HCT116 (cell line): ENCODE measurements at regions not wholly inside any gene's neighbourhood (a gene's known extent, or its start where the extent isn't known, plus 50 kb on each side); places are given as distances from the start of the nearest gene placed in this dataset.

Experiments
- ATAC-seq: fragments of 200-7000 bp; cut with Tn5 transposase; 2 replicates; pipeline ENCODE4 v1.9.1; 2020; ENCODE audit warnings: mild to moderate bottlenecking, moderate library complexity
- BruUV-seq: library from RNA; stranded (reverse); fragments of 400-500 nt; replicated peaks from 2 replicates; lab custom pipeline; 2021; lab: Mats Ljungman, UMichigan
- CTCF ChIA-PET: fragments of 300-600 bp; sonication (Branson Sonifier 250); formaldehyde crosslinking; loops from one replicate; lab custom pipeline; 2021; ENCODE audit warnings: antibody characterized with exemption; lab: Charles Lee
- POLR2A ChIA-PET: fragments of 300-600, 350-600 bp; sonication (Branson Sonifier 250); formaldehyde crosslinking; loops from one replicate; lab custom pipeline; 2021; ENCODE audit warnings: antibody characterized with exemption; lab: Charles Lee
- RAD21 ChIA-PET, 2 experiments: fragments of 300-600 bp; sonication (Branson Sonifier 250); formaldehyde crosslinking; loops; one replicate each; lab custom pipeline; 2023; ENCODE audit warnings: low total read pairs in 2 of 2; ENCODE audit not compliant: uncharacterized antibody in 2 of 2, unreplicated experiment in 2 of 2, low non-redundant PET in 1 of 2; lab: Charles Lee
- DNase-seq: peaks from one replicate; pipeline ENCODE4 v3.0.0-alpha.2; 2010; ENCODE audit warnings: low read depth, low spot score
- H2AFZ ChIP-seq: fragments of 200-600 bp; shearing (Covaris generic), sonication (generic); 2 replicates; pipeline ENCODE4 v1.6.1; 2017; ENCODE audit warnings: low read depth, mixed run types, mixed read lengths, antibody characterized with exemption, low read length; ENCODE audit not compliant: poor library complexity, severe bottlenecking
- H3K27ac ChIP-seq: 2 replicates; pipeline ENCODE4 v1.5.1; 2012; ENCODE audit warnings: low read depth, low read length
- H3K27me3 ChIP-seq: fragments of 200-600 bp; sonication (generic); 2 replicates; pipeline ENCODE4 v1.6.1; 2016; ENCODE audit warnings: mixed run types, low read length, mixed read lengths; ENCODE audit not compliant: insufficient read depth
- H3K36me3 ChIP-seq, 2 experiments: fragments of 200-500 bp in 1 of 2; fragments of 200-600 bp in 1 of 2; sonication (Bioruptor generic) in 1 of 2; sonication (generic) in 1 of 2; 2 replicates each; pipeline versions ENCODE4 v1.5.1 to v1.6.1; 2014 to 2016; ENCODE audit warnings: low read length in 2 of 2, inconsistent platforms in 1 of 2, mixed read lengths in 1 of 2, mixed run types in 1 of 2; ENCODE audit not compliant: insufficient read depth in 2 of 2, control insufficient read depth in 1 of 2
- H3K4me1 ChIP-seq, 2 experiments: fragments of 200-600 bp in 1 of 2; sonication (generic) in 1 of 2; 2 replicates each; pipeline versions ENCODE4 v1.5.1 to v1.6.1; 2012 to 2017; ENCODE audit warnings: low read length in 2 of 2, inconsistent platforms in 1 of 2, mild to moderate bottlenecking in 1 of 2, mixed read lengths in 1 of 2, mixed run types in 1 of 2, moderate library complexity in 1 of 2; ENCODE audit not compliant: insufficient read depth in 2 of 2, control insufficient read depth in 1 of 2
- H3K4me2 ChIP-seq: fragments of 200-600 bp; sonication (generic); 2 replicates; pipeline ENCODE4 v1.6.1; 2017; ENCODE audit warnings: mixed run types, low read length, mixed read lengths
- H3K4me3 ChIP-seq, 2 experiments: fragments of 200-600 bp in 1 of 2; sonication (generic) in 1 of 2; replicated peaks in 1 of 2; 2 replicates each; pipeline ENCODE4 v1.5.1; 2011 to 2016; ENCODE audit warnings: low read length in 2 of 2, control low read depth in 1 of 2, low read depth in 1 of 2, mild to moderate bottlenecking in 1 of 2, mixed read lengths in 1 of 2, mixed run types in 1 of 2
- H3K79me2 ChIP-seq: fragments of 200-600 bp; sonication (generic); 2 replicates; pipeline ENCODE4 v1.6.1; 2017; ENCODE audit warnings: mild to moderate bottlenecking, mixed run types, low read length, moderate library complexity, mixed read lengths; ENCODE audit not compliant: insufficient read depth
- H3K9ac ChIP-seq: fragments of 200-600 bp; sonication (generic); 2 replicates; pipeline ENCODE4 v1.6.1; 2016; ENCODE audit warnings: low read length, mixed read lengths
- H3K9me2 ChIP-seq: fragments of 200-600 bp; sonication (generic), shearing (Covaris generic); 2 replicates; pipeline ENCODE4 v1.6.1; 2017; ENCODE audit warnings: mixed run types, mild to moderate bottlenecking, moderate library complexity; ENCODE audit not compliant: insufficient read depth
- H3K9me3 ChIP-seq, 2 experiments: fragments of 200-500 bp in 1 of 2; fragments of 200-600 bp in 1 of 2; sonication (Bioruptor generic) in 1 of 2; sonication (generic) in 1 of 2; 2 replicates each; pipeline ENCODE4 v1.6.1; 2014 to 2017; ENCODE audit warnings: low read length in 2 of 2, mixed read lengths in 2 of 2, inconsistent platforms in 1 of 2, low read depth in 1 of 2, mild to moderate bottlenecking in 1 of 2, mixed run types in 1 of 2, moderate library complexity in 1 of 2; ENCODE audit not compliant: control insufficient read depth in 1 of 2, insufficient read depth in 1 of 2
- H4K20me1 ChIP-seq: fragments of 200-600 bp; sonication (generic), shearing (Covaris generic); 2 replicates; pipeline ENCODE4 v1.6.1; 2017; ENCODE audit warnings: mixed run types, mild to moderate bottlenecking, moderate library complexity; ENCODE audit not compliant: insufficient read depth
- CEBPB ChIP-seq: IDR thresholded peaks from 2 replicates; pipeline ENCODE4 v1.6.1; 2012; ENCODE audit warnings: low read depth
- EGR1 ChIP-seq: IDR thresholded peaks from 2 replicates; pipeline ENCODE4 v1.6.1; 2012; ENCODE audit warnings: low read depth
- EZH2 ChIP-seq: fragments of 200-600 bp; sonication (generic); IDR thresholded peaks from 2 replicates; pipeline ENCODE4 v1.6.1; 2017; ENCODE audit warnings: antibody characterized with exemption, mixed run types
- EZH2phosphoT487 ChIP-seq: fragments of 200-600 bp; IDR thresholded peaks from 2 replicates; pipeline ENCODE4 v1.6.1; 2018; ENCODE audit warnings: antibody characterized with exemption, borderline replicate concordance
- FOSL1 ChIP-seq: IDR thresholded peaks from 2 replicates; pipeline ENCODE4 v1.6.1; 2012; ENCODE audit warnings: low read depth
- POLR2A ChIP-seq: IDR thresholded peaks from 2 replicates; pipeline ENCODE4 v1.7.0; 2011; ENCODE audit warnings: borderline replicate concordance; ENCODE audit not compliant: insufficient read depth, insufficient read length; ENCODE audit errors: extremely low read depth
- POLR2AphosphoS5 ChIP-seq: IDR thresholded peaks from 2 replicates; pipeline ENCODE4 v1.6.1; 2011; ENCODE audit warnings: mild to moderate bottlenecking, low read depth, low read length, moderate library complexity
- RAD21 ChIP-seq: IDR thresholded peaks from 2 replicates; pipeline ENCODE4 v1.6.1; 2012; ENCODE audit warnings: low read depth, mild to moderate bottlenecking
- SIN3A ChIP-seq: IDR thresholded peaks from 2 replicates; pipeline ENCODE4 v1.6.1; 2012; ENCODE audit warnings: low read depth
- SRF ChIP-seq: IDR thresholded peaks from 2 replicates; pipeline ENCODE4 v1.6.1; 2012; ENCODE audit warnings: low read depth
- TCF7L2 ChIP-seq: IDR thresholded peaks from 2 replicates; pipeline ENCODE4 v1.7.0; 2011; ENCODE audit warnings: borderline replicate concordance, inconsistent platforms; ENCODE audit not compliant: insufficient read depth, insufficient read length; ENCODE audit errors: extremely low read depth
- YY1 ChIP-seq: IDR thresholded peaks from 2 replicates; pipeline ENCODE4 v1.6.1; 2011; ENCODE audit warnings: low read length, low read depth, moderate library complexity, mild to moderate bottlenecking; ENCODE audit not compliant: insufficient replicate concordance; ENCODE audit errors: extremely low read depth
- ZFX ChIP-seq: fragments of 450-650 bp; IDR thresholded peaks from 2 replicates; pipeline ENCODE4 v1.6.1; 2017
- intact Hi-C: fragments of 100-400 bp; cut with micrococcal nuclease; formaldehyde crosslinking; loops from 2 replicates; pipeline ENCODE4 v1.10.0; 2022
- TF ChIP-seq, protein P1 (sequence below): IDR thresholded peaks from 2 replicates; pipeline ENCODE4 v1.6.1; 2012
- TF ChIP-seq, protein P2 (sequence below), 3 experiments: fragments of 200-600 bp in 1 of 3; sonication (generic) in 1 of 3; IDR thresholded peaks in 2 of 3; conservative IDR thresholded peaks in 1 of 3; 2 replicates each; pipeline ENCODE4 v1.5.1; 2012 to 2017; ENCODE audit warnings: low read depth in 2 of 3, low read length in 2 of 3, antibody characterized with exemption in 1 of 3, borderline replicate concordance in 1 of 3, control low read depth in 1 of 3, mild to moderate bottlenecking in 1 of 3, mixed read lengths in 1 of 3, mixed run types in 1 of 3, moderate library complexity in 1 of 3; ENCODE audit not compliant: insufficient read depth in 1 of 3
- TF ChIP-seq, protein P3 (sequence below): IDR thresholded peaks from 2 replicates; pipeline ENCODE4 v1.6.1; 2012
- TF ChIP-seq, protein P4 (sequence below): IDR thresholded peaks from 2 replicates; pipeline ENCODE4 v1.6.1; 2011; ENCODE audit warnings: mild to moderate bottlenecking, low read length, moderate library complexity; ENCODE audit not compliant: insufficient replicate concordance; ENCODE audit errors: extremely low read depth

DNA sequence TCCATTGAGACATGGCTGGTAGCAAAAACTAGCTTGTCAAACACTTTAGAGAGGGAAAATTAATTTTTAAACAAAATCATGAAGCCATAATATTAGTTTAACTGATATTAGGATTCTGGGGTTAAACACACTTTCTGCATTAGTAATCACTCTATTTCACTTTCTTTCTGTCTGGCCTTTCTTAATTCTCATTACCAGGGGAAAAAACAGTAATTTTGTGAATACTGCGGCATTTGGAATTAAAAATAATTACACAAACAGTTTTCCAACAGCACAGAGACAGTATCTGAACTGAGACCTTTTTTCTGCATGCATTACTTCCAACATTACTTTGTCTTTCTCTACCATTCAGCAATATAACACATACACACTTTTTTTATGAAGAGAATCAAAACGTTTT lies 190.6 kb downstream of the MRPL39 start:
- no peaks in the 10 kb centered on the region for H3K4me1 ChIP-seq
- intact Hi-C loops: no loop called here
- TF ChIP-seq EGR1: no peak
- TF ChIP-seq EZH2phosphoT487: no peak
- no peak for TF ChIP-seq POLR2A
- no peak for TF ChIP-seq SRF
- no peak for TF ChIP-seq RAD21
- TF ChIP-seq, protein P1, sequence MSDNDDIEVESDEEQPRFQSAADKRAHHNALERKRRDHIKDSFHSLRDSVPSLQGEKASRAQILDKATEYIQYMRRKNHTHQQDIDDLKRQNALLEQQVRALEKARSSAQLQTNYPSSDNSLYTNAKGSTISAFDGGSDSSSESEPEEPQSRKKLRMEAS: no peak
- no peak for TF ChIP-seq TCF7L2
- TF ChIP-seq CEBPB: no peak
- TF ChIP-seq POLR2AphosphoS5: no peak
- no peak for TF ChIP-seq SIN3A
- TF ChIP-seq, all 23 proteins: peak for 0
- ChIA-PET RAD21 (no interaction called here), POLR2A (no interaction called here), CTCF (no interaction called here)
- no TSS peak for BruUV-seq
- H3K27ac ChIP-seq: no peak overlapping the region
- ATAC-seq (no peak), DNase-seq (no peak)
- H3K79me2 ChIP-seq: no peaks in the 10 kb centered on the region
- no peaks in the 10 kb centered on the region for H3K36me3 ChIP-seq
- H4K20me1 ChIP-seq: no peaks in the 10 kb centered on the region
- H3K4me2 ChIP-seq: no peak overlapping the region
- no peak overlapping the region for H3K9ac ChIP-seq
- H3K9me2 ChIP-seq: no peaks in the 10 kb centered on the region
- H3K9me3 ChIP-seq: peaks cover 0 to 7% of the 10 kb centered on the region in 2 experiments; a peak in 1 of 4 replicates
- H3K27me3 ChIP-seq: no peaks in the 10 kb centered on the region
- no peak overlapping the region for H3K4me3 ChIP-seq
- H2AFZ ChIP-seq: no peak overlapping the region

DNA sequence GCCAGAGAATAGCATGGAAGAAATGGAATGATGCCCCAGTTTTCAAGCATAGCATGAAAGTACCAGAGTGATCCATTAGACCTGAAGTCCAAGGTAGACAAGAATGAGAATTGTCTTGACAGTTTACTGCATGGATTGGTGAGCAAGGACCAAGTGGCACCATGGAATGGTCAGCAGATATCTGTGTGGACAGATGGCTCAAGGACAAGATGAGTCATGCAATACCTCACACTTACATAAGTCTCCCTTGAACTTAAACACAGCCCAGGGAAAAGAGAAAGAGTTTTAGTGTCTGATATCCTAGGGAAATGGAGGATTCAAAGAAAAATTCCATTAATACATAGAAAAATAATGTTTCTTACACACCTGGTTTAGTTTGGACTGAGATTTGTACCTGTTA lies 195.2 kb downstream of the MRPL39 start:
- ATAC-seq: no peak
- ChIA-PET RAD21 (no interaction called here), POLR2A (no interaction called here), CTCF (no interaction called here)
- BruUV-seq: no TSS peak
- Histone ChIP-seq H2AFZ (no peak overlapping the region), H3K36me3 (no peaks in the 10 kb centered on the region), H3K9ac (no peak overlapping the region), H3K9me3 (peaks cover 0 to 7% of the 10 kb centered on the region in 2 experiments; a peak in 1 of 4 replicates), H4K20me1 (no peaks in the 10 kb centered on the region), H3K27me3 (no peaks in the 10 kb centered on the region), H3K79me2 (no peaks in the 10 kb centered on the region), H3K27ac (no peak overlapping the region), H3K9me2 (no peaks in the 10 kb centered on the region), H3K4me1 (no peaks in the 10 kb centered on the region), H3K4me2 (no peak overlapping the region), H3K4me3 (no peak overlapping the region)
- intact Hi-C loops: no loop called here
- no peak for DNase-seq
- TF ChIP-seq FOSL1 (no peak), SRF (no peak), EZH2phosphoT487 (no peak), EGR1 (no peak), SIN3A (no peak), YY1 (no peak), ZFX (no peak), POLR2A (no peak), POLR2AphosphoS5 (no peak), CEBPB (no peak), EZH2 (no peak), TCF7L2 (no peak)
- TF ChIP-seq, protein P2, sequence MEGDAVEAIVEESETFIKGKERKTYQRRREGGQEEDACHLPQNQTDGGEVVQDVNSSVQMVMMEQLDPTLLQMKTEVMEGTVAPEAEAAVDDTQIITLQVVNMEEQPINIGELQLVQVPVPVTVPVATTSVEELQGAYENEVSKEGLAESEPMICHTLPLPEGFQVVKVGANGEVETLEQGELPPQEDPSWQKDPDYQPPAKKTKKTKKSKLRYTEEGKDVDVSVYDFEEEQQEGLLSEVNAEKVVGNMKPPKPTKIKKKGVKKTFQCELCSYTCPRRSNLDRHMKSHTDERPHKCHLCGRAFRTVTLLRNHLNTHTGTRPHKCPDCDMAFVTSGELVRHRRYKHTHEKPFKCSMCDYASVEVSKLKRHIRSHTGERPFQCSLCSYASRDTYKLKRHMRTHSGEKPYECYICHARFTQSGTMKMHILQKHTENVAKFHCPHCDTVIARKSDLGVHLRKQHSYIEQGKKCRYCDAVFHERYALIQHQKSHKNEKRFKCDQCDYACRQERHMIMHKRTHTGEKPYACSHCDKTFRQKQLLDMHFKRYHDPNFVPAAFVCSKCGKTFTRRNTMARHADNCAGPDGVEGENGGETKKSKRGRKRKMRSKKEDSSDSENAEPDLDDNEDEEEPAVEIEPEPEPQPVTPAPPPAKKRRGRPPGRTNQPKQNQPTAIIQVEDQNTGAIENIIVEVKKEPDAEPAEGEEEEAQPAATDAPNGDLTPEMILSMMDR (IDR thresholded peaks at IDR 0.05 in 2 of 3, conservative IDR thresholded peaks at IDR 0.05 in 1 of 3; ENCODE audit: borderline replicate concordance in 1 of 3, insufficient read depth in 1 of 3, low read depth in 2 of 3, low read length in 2 of 3): no peak
- TF ChIP-seq, protein P3, sequence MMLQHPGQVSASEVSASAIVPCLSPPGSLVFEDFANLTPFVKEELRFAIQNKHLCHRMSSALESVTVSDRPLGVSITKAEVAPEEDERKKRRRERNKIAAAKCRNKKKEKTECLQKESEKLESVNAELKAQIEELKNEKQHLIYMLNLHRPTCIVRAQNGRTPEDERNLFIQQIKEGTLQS: no peak
- TF ChIP-seq, protein P4, sequence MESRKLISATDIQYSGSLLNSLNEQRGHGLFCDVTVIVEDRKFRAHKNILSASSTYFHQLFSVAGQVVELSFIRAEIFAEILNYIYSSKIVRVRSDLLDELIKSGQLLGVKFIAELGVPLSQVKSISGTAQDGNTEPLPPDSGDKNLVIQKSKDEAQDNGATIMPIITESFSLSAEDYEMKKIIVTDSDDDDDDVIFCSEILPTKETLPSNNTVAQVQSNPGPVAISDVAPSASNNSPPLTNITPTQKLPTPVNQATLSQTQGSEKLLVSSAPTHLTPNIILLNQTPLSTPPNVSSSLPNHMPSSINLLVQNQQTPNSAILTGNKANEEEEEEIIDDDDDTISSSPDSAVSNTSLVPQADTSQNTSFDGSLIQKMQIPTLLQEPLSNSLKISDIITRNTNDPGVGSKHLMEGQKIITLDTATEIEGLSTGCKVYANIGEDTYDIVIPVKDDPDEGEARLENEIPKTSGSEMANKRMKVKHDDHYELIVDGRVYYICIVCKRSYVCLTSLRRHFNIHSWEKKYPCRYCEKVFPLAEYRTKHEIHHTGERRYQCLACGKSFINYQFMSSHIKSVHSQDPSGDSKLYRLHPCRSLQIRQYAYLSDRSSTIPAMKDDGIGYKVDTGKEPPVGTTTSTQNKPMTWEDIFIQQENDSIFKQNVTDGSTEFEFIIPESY: no peak
